ENCODE measurements at regions not wholly inside any gene's neighbourhood (a gene's known extent, or its start where the extent isn't known, plus 50 kb on each side); places are given as distances from the start of the nearest gene placed in this dataset.

DNA sequence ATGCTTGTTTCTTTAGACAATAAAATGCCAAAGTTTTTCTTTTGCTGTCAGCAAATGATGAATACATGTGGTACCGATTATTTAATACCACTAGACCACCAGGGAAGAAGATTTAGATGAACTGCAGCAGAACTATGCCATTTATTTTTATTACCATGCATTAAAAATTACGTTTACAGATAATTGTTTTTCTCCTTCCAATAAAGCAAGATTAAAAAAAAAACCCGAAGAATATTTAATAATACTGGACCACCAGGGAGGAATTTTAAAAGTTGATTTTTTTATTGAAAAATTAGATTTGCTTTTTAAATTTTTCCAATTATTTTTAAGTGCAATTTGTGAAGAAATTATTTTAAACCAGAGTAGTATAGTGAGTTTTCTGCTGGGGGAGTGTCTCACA, 170.3 kb upstream of the HNRNPA3 start:
- no peak for DNase-seq
- no CpG with 5 or more reads among the region's 3 CpGs for WGBS

GRCh38 chr2:177044671-177045070, 167.9 kb upstream of the HNRNPA3 start:
- no peak overlapping the region for H3K27ac ChIP-seq (ENCODE audit: low read length, poor library complexity, severe bottlenecking)
- H3K23ac ChIP-seq (ENCODE audit: low read length in 2 of 2) = no peak overlapping the region
- 71% methylated on average over 2 of the region's 2 CpGs for WGBS
- no peak overlapping the region for H2BK15ac ChIP-seq (ENCODE audit: low read depth, poor library complexity, severe bottlenecking)
- no peak for DNase-seq
- H3K14ac ChIP-seq (ENCODE audit: low read length in 2 of 2) = no peak overlapping the region
- H3K9me3 ChIP-seq (ENCODE audit: control insufficient read depth, low read length) = no peaks in the 10 kb centered on the region
- H2AFZ ChIP-seq (ENCODE audit: low read depth, low read length) = no peak overlapping the region
- H2BK5ac ChIP-seq (ENCODE audit: low read depth, low read length, poor library complexity, severe bottlenecking) = no peak overlapping the region
- H3K36me3 ChIP-seq (ENCODE audit: control insufficient read depth in 1 of 2, insufficient read depth in 2 of 2, low read depth in 1 of 2, low read length in 2 of 2) = no peaks in the 10 kb centered on the region
- H3K18ac ChIP-seq (ENCODE audit: low read depth in 1 of 2, low read length in 2 of 2) = no peak overlapping the region
- no peak overlapping the region for H3K4me3 ChIP-seq (ENCODE audit: insufficient read depth in 1 of 2, low read depth in 1 of 2, low read length in 2 of 2)
- no peaks in the 10 kb centered on the region for H3K4me1 ChIP-seq (ENCODE audit: control insufficient read depth, insufficient read depth, low read depth, low read length)
- H4K91ac ChIP-seq (ENCODE audit: low read length) = no peak overlapping the region
- no peak overlapping the region for H3K4ac ChIP-seq (ENCODE audit: low read depth in 1 of 2, low read length in 2 of 2)
- no peak overlapping the region for H2AK5ac ChIP-seq (ENCODE audit: low read length, severe bottlenecking)
- no peaks in the 10 kb centered on the region for H3K79me1 ChIP-seq (replicated peaks; ENCODE audit: low read length, poor library complexity, severe bottlenecking)
- no peak overlapping the region for H3K9ac ChIP-seq (ENCODE audit: low read length)
- H3K27me3 ChIP-seq (ENCODE audit: control insufficient read depth in 1 of 2, insufficient read depth in 1 of 2, low read length in 2 of 2) = peaks cover 0 to 10% of the 10 kb centered on the region in 2 experiments
- no peak overlapping the region for H2BK120ac ChIP-seq (ENCODE audit: low read depth, low read length)
- H3K4me2 ChIP-seq (ENCODE audit: low read length, poor library complexity, severe bottlenecking) = no peak overlapping the region
- no peak overlapping the region for H2BK12ac ChIP-seq (ENCODE audit: low read length in 2 of 2)
- H4K8ac ChIP-seq (ENCODE audit: low read length) = no peak overlapping the region

More for the DNA sequence above, 170.3 kb upstream of the HNRNPA3 start:
- Histone ChIP-seq H2BK15ac (ENCODE audit: low read depth, poor library complexity, severe bottlenecking) (no peak overlapping the region), H3K4ac (ENCODE audit: low read depth in 1 of 2, low read length in 2 of 2) (no peak overlapping the region), H2BK120ac (ENCODE audit: low read depth, low read length) (no peak overlapping the region), H3K14ac (ENCODE audit: low read length in 2 of 2) (no peak overlapping the region), H3K9ac (ENCODE audit: low read length) (no peak overlapping the region), H3K9me3 (ENCODE audit: control insufficient read depth, low read length) (no peaks in the 10 kb centered on the region), H2BK12ac (ENCODE audit: low read length in 2 of 2) (no peak overlapping the region), H3K4me2 (ENCODE audit: low read length, poor library complexity, severe bottlenecking) (no peak overlapping the region), H2AFZ (ENCODE audit: low read depth, low read length) (no peak overlapping the region), H3K23ac (ENCODE audit: low read length in 2 of 2) (no peak overlapping the region), H3K79me1 (replicated peaks; ENCODE audit: low read length, poor library complexity, severe bottlenecking) (no peaks in the 10 kb centered on the region), H4K8ac (ENCODE audit: low read length) (no peak overlapping the region), H2AK5ac (ENCODE audit: low read length, severe bottlenecking) (no peak overlapping the region), H4K91ac (ENCODE audit: low read length) (no peak overlapping the region), H3K27me3 (ENCODE audit: control insufficient read depth in 1 of 2, insufficient read depth in 1 of 2, low read length in 2 of 2) (peaks cover 7 to 15% of the 10 kb centered on the region in 2 experiments), H3K4me1 (ENCODE audit: control insufficient read depth, insufficient read depth, low read depth, low read length) (no peaks in the 10 kb centered on the region), H3K27ac (ENCODE audit: low read length, poor library complexity, severe bottlenecking) (no peak overlapping the region), H3K4me3 (ENCODE audit: insufficient read depth in 1 of 2, low read depth in 1 of 2, low read length in 2 of 2) (no peak overlapping the region), H3K36me3 (ENCODE audit: control insufficient read depth in 1 of 2, insufficient read depth in 2 of 2, low read depth in 1 of 2, low read length in 2 of 2) (no peaks in the 10 kb centered on the region), H2BK5ac (ENCODE audit: low read depth, low read length, poor library complexity, severe bottlenecking) (no peak overlapping the region), H3K18ac (ENCODE audit: low read depth in 1 of 2, low read length in 2 of 2) (no peak overlapping the region)

DNA sequence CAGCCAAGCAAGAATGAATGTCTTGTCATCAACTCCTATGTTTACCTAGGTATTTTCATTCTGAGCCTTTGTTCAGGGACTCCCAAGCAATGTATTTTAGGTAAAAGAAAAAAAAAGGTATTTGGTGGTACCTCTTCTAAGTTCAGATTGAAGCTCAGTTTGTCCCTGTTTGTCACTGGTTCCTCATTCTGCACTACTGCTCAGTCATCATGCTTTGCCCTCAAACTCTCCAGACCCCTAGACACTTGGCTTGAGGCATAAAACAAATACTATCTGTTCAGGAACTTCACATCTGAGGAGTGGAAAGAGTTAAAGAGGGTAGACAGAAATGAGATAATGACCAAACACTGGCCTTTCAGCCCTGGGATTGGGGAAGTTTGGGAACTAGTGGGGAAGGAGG, 163.6 kb upstream of the HNRNPA3 start:
- Histone ChIP-seq H3K4me3 (ENCODE audit: insufficient read depth in 1 of 2, low read depth in 1 of 2, low read length in 2 of 2) (no peak overlapping the region), H3K9me3 (ENCODE audit: control insufficient read depth, low read length) (no peaks in the 10 kb centered on the region), H4K91ac (ENCODE audit: low read length) (no peak overlapping the region), H3K23ac (ENCODE audit: low read length in 2 of 2) (no peak overlapping the region), H3K4me1 (ENCODE audit: control insufficient read depth, insufficient read depth, low read depth, low read length) (no peaks in the 10 kb centered on the region), H3K27ac (ENCODE audit: low read length, poor library complexity, severe bottlenecking) (no peak overlapping the region), H4K8ac (ENCODE audit: low read length) (no peak overlapping the region), H3K79me1 (replicated peaks; ENCODE audit: low read length, poor library complexity, severe bottlenecking) (no peaks in the 10 kb centered on the region), H2BK15ac (ENCODE audit: low read depth, poor library complexity, severe bottlenecking) (no peak overlapping the region), H2AFZ (ENCODE audit: low read depth, low read length) (no peak overlapping the region), H3K18ac (ENCODE audit: low read depth in 1 of 2, low read length in 2 of 2) (no peak overlapping the region), H3K4ac (ENCODE audit: low read depth in 1 of 2, low read length in 2 of 2) (no peak overlapping the region), H3K36me3 (ENCODE audit: control insufficient read depth in 1 of 2, insufficient read depth in 2 of 2, low read depth in 1 of 2, low read length in 2 of 2) (no peaks in the 10 kb centered on the region), H2BK120ac (ENCODE audit: low read depth, low read length) (no peak overlapping the region), H3K27me3 (ENCODE audit: control insufficient read depth in 1 of 2, insufficient read depth in 1 of 2, low read length in 2 of 2) (peaks cover 0 to 10% of the 10 kb centered on the region in 2 experiments), H3K4me2 (ENCODE audit: low read length, poor library complexity, severe bottlenecking) (no peak overlapping the region), H3K9ac (ENCODE audit: low read length) (no peak overlapping the region), H2BK12ac (ENCODE audit: low read length in 2 of 2) (no peak overlapping the region), H3K14ac (ENCODE audit: low read length in 2 of 2) (no peak overlapping the region), H2BK5ac (ENCODE audit: low read depth, low read length, poor library complexity, severe bottlenecking) (no peak overlapping the region), H2AK5ac (ENCODE audit: low read length, severe bottlenecking) (no peak overlapping the region)
- DNase-seq = no peak

GRCh38 chr2:177051278-177051677, 161.3 kb upstream of the HNRNPA3 start:
- 90% methylated on average over 1 of the region's 1 CpG for WGBS
- Histone ChIP-seq H4K8ac (ENCODE audit: low read length) (no peak overlapping the region), H2BK120ac (ENCODE audit: low read depth, low read length) (no peak overlapping the region), H3K4me1 (ENCODE audit: control insufficient read depth, insufficient read depth, low read depth, low read length) (no peaks in the 10 kb centered on the region), H3K4me3 (ENCODE audit: insufficient read depth in 1 of 2, low read depth in 1 of 2, low read length in 2 of 2) (no peak overlapping the region), H3K18ac (ENCODE audit: low read depth in 1 of 2, low read length in 2 of 2) (no peak overlapping the region), H3K27ac (ENCODE audit: low read length, poor library complexity, severe bottlenecking) (no peak overlapping the region), H3K4me2 (ENCODE audit: low read length, poor library complexity, severe bottlenecking) (no peak overlapping the region), H2AK5ac (ENCODE audit: low read length, severe bottlenecking) (no peak overlapping the region), H3K36me3 (ENCODE audit: control insufficient read depth in 1 of 2, insufficient read depth in 2 of 2, low read depth in 1 of 2, low read length in 2 of 2) (no peaks in the 10 kb centered on the region), H4K91ac (ENCODE audit: low read length) (no peak overlapping the region), H3K4ac (ENCODE audit: low read depth in 1 of 2, low read length in 2 of 2) (no peak overlapping the region), H2BK12ac (ENCODE audit: low read length in 2 of 2) (no peak overlapping the region), H3K27me3 (ENCODE audit: control insufficient read depth in 1 of 2, insufficient read depth in 1 of 2, low read length in 2 of 2) (peaks cover 0 to 3% of the 10 kb centered on the region in 2 experiments), H3K14ac (ENCODE audit: low read length in 2 of 2) (no peak overlapping the region), H3K23ac (ENCODE audit: low read length in 2 of 2) (no peak overlapping the region), H2AFZ (ENCODE audit: low read depth, low read length) (no peak overlapping the region), H2BK15ac (ENCODE audit: low read depth, poor library complexity, severe bottlenecking) (no peak overlapping the region), H3K9me3 (ENCODE audit: control insufficient read depth, low read length) (no peaks in the 10 kb centered on the region), H3K9ac (ENCODE audit: low read length) (no peak overlapping the region), H3K79me1 (replicated peaks; ENCODE audit: low read length, poor library complexity, severe bottlenecking) (no peaks in the 10 kb centered on the region), H2BK5ac (ENCODE audit: low read depth, low read length, poor library complexity, severe bottlenecking) (no peak overlapping the region)
- no peak for DNase-seq
